Stimulated activated naive CD8-positive, alpha-beta T cell treated with anti-CD3 and anti-CD28 coated beads, Interleukin-15, Interleukin-2, amounts not matched to agents 100 U/mL and 50 U/mL, for 24 hours (primary cell): ENCODE measurements at regions not wholly inside any gene's neighbourhood (a gene's known extent, or its start where the extent isn't known, plus 50 kb on each side); places are given as distances from the start of the nearest gene placed in this dataset.

Experiments
- ATAC-seq: fragments of 150-1000 bp; cut with Tn5 transposase; one replicate; pipeline ENCODE4 v1.10.0; 2021
- DNase-seq: peaks from one replicate; pipeline ENCODE4 v3.0.0; 2021

GRCh38 chr4:123455360-123455759, 58.8 kb downstream of the SPRY1 start:
- ATAC-seq (no peak), DNase-seq (no peak)

GRCh38 chr4:123462007-123462406, 65.4 kb downstream of the SPRY1 start:
- no peak for ATAC-seq
- no peak for DNase-seq

- DNase-seq (no peak), ATAC-seq (no peak)
Observed at GRCh38 chr4:123463869-123464268, 67.3 kb downstream of the SPRY1 start.

- ATAC-seq (no peak), DNase-seq (no peak)
Observed at GRCh38 chr4:123465416-123465815, 68.8 kb downstream of the SPRY1 start.

GRCh38 chr4:123466080-123466785, 69.6 kb downstream of the SPRY1 start:
- ATAC-seq (no peak), DNase-seq (no peak)

GRCh38 chr4:123468479-123469031, 72.0 kb downstream of the SPRY1 start:
- ATAC-seq (no peak), DNase-seq (no peak)

- ATAC-seq: no peak
- DNase-seq: no peak
Observed at GRCh38 chr4:123469245-123469644, 72.7 kb downstream of the SPRY1 start.

GRCh38 chr4:123469696-123470095, 73.1 kb downstream of the SPRY1 start:
- no peak for ATAC-seq
- DNase-seq: no peak

- DNase-seq: no peak
- ATAC-seq: no peak
Observed at GRCh38 chr4:123470640-123471039, 74.0 kb downstream of the SPRY1 start.

GRCh38 chr4:123471655-123472369, 75.2 kb downstream of the SPRY1 start:
- DNase-seq: no peak
- ATAC-seq: no peak

- DNase-seq (no peak), ATAC-seq (no peak)
Observed at GRCh38 chr4:123474817-123475216, 78.2 kb downstream of the SPRY1 start.

GRCh38 chr4:123476089-123476488, 79.5 kb downstream of the SPRY1 start:
- no peak for DNase-seq
- ATAC-seq: no peak

- peak; percentile 80 for DNase-seq
- ATAC-seq: peak; percentile 85
Observed at GRCh38 chr4:123477711-123478209, 81.2 kb downstream of the SPRY1 start.

- DNase-seq (peak; percentile 42), ATAC-seq (no peak)
Observed at GRCh38 chr4:123478859-123479345, 82.3 kb downstream of the SPRY1 start.

- ATAC-seq (no peak), DNase-seq (no peak)
Observed at GRCh38 chr4:123479944-123480343, 83.3 kb downstream of the SPRY1 start.

- DNase-seq (peak; percentile 39), ATAC-seq (peak; percentile 85)
Observed at GRCh38 chr4:123480706-123481418, 84.3 kb downstream of the SPRY1 start.

- ATAC-seq: no peak
Observed at GRCh38 chr4:123481717-123482116, 85.1 kb downstream of the SPRY1 start.

GRCh38 chr4:123484291-123484926, 87.8 kb downstream of the SPRY1 start:
- DNase-seq: no peak
- no peak for ATAC-seq

More at GRCh38 chr4:123481717-123482116, 85.1 kb downstream of the SPRY1 start:
- DNase-seq: no peak

- ATAC-seq: no peak
- no peak for DNase-seq
Observed at GRCh38 chr4:123485601-123486000, 89.0 kb downstream of the SPRY1 start.

GRCh38 chr4:123488916-123489315, 92.3 kb downstream of the SPRY1 start:
- DNase-seq (no peak), ATAC-seq (peak; percentile 99)

GRCh38 chr4:123495530-123495929, 98.9 kb downstream of the SPRY1 start:
- ATAC-seq (no peak), DNase-seq (no peak)

GRCh38 chr4:123496421-123496820, 99.8 kb downstream of the SPRY1 start:
- no peak for ATAC-seq
- no peak for DNase-seq
